A673 (cell line): ENCODE measurements at regions not wholly inside any gene's neighbourhood (a gene's known extent, or its start where the extent isn't known, plus 50 kb on each side); places are given as distances from the start of the nearest gene placed in this dataset.
"Not testable (repeated sequence)": the region's sequence is repeated elsewhere in the genome, so short reads cannot be mapped to it uniquely, and the experiment has no call there.

ENCODE experiments used
- BruUV-seq: library from RNA; stranded (reverse); fragments of 400-500 nt; replicated peaks from 2 replicates; lab custom pipeline; 2021; lab: Mats Ljungman, UMichigan
- CTCF ChIA-PET: fragments of 300-600 bp; sonication (Branson Sonifier 250); formaldehyde crosslinking; loops from one replicate; lab custom pipeline; 2022; ENCODE audit warnings: antibody characterized with exemption; lab: Charles Lee
- POLR2A ChIA-PET: fragments of 300-600 bp; sonication (Branson Sonifier 250); formaldehyde crosslinking; loops from one replicate; lab custom pipeline; 2022; ENCODE audit warnings: antibody characterized with exemption; ENCODE audit not compliant: low non-redundant PET; lab: Charles Lee
- DNase-seq: peaks from one replicate; pipeline ENCODE4 v3.0.0-alpha.2; 2015; ENCODE audit warnings: low spot score
- H3K27ac ChIP-seq: fragments of 200-600 bp; sonication (generic); 2 replicates; pipeline ENCODE4 v1.5.1; 2016; ENCODE audit warnings: mixed run types, low read depth, mild to moderate bottlenecking, mixed read lengths, antibody characterized with exemption, low read length; ENCODE audit not compliant: poor library complexity, severe bottlenecking
- H3K27me3 ChIP-seq: fragments of 200-600 bp; sonication (generic); replicated peaks from 2 replicates; pipeline ENCODE4 v1.6.1; 2017; ENCODE audit warnings: mixed run types, low read depth, mild to moderate bottlenecking, mixed read lengths, antibody characterized with exemption, low read length; ENCODE audit not compliant: insufficient read depth, poor library complexity
- H3K36me3 ChIP-seq: fragments of 200-600 bp; sonication (generic); 2 replicates; pipeline ENCODE4 v1.6.1; 2016; ENCODE audit warnings: mixed run types, mild to moderate bottlenecking, mixed read lengths, antibody characterized with exemption, low read length; ENCODE audit not compliant: insufficient read depth, poor library complexity, severe bottlenecking
- H3K4me1 ChIP-seq: fragments of 200-600 bp; sonication (generic); 2 replicates; pipeline ENCODE4 v1.6.1; 2017; ENCODE audit warnings: mixed run types, mild to moderate bottlenecking, mixed read lengths, antibody characterized with exemption, low read length; ENCODE audit not compliant: insufficient read depth, poor library complexity, severe bottlenecking
- H3K4me3 ChIP-seq: fragments of 200-600 bp; sonication (generic); 2 replicates; pipeline ENCODE4 v1.5.1; 2016; ENCODE audit warnings: low read depth, mixed run types, mild to moderate bottlenecking, mixed read lengths, low read length; ENCODE audit not compliant: poor library complexity, severe bottlenecking
- H3K9me3 ChIP-seq: fragments of 200-600 bp; sonication (generic); 2 replicates; pipeline ENCODE4 v1.6.1; 2016; ENCODE audit warnings: mixed run types, low read depth, mild to moderate bottlenecking, mixed read lengths, antibody characterized with exemption, low read length; ENCODE audit not compliant: poor library complexity, severe bottlenecking
- CTCF ChIP-seq: fragments of 300-800, 200-600 bp; sonication (generic); conservative IDR thresholded peaks from 2 replicates; pipeline ENCODE4 v1.5.1; 2017; ENCODE audit warnings: low read depth, mild to moderate bottlenecking, antibody characterized with exemption, low read length, moderate library complexity, mixed read lengths
- EZH2 ChIP-seq: fragments of 200-600 bp; sonication (generic); IDR thresholded peaks from 2 replicates; pipeline ENCODE4 v1.6.1; 2017; ENCODE audit warnings: borderline replicate concordance, low read depth, mild to moderate bottlenecking, mixed read lengths, antibody characterized with exemption, low read length; ENCODE audit not compliant: poor library complexity, severe bottlenecking
- intact Hi-C: fragments of 100-400 bp; cut with micrococcal nuclease; formaldehyde crosslinking; loops from one replicate; pipeline ENCODE4 v1.10.0; 2022; ENCODE audit not compliant: unreplicated experiment

GRCh38 chr6:71229477-71229876 lies 59.1 kb upstream of the OGFRL1 start:
- Histone ChIP-seq H3K4me3 (no peak overlapping the region), H3K4me1 (no peaks in the 10 kb centered on the region), H3K9me3 (no peaks in the 10 kb centered on the region), H3K27ac (no peak overlapping the region), H3K27me3 (no peaks in the 10 kb centered on the region), H3K36me3 (no peaks in the 10 kb centered on the region)
- intact Hi-C loops = no loop called here
- ChIA-PET POLR2A (no interaction called here), CTCF (no interaction called here)
- DNase-seq = no peak
- no peak for TF ChIP-seq CTCF
- TF ChIP-seq EZH2 = no peak
- no TSS peak for BruUV-seq

- H3K4me1 ChIP-seq, H3K36me3 ChIP-seq, H3K4me3 ChIP-seq, BruUV-seq, H3K27me3 ChIP-seq, DNase-seq, intact Hi-C loops, H3K9me3 ChIP-seq, CTCF ChIA-PET, POLR2A ChIA-PET, H3K27ac ChIP-seq: not testable (repeated sequence)
Observed at GRCh38 chr6:71232890-71233289, 55.7 kb upstream of the OGFRL1 start.

GRCh38 chr6:71236926-71237434 lies 51.6 kb upstream of the OGFRL1 start:
- ChIA-PET POLR2A (no interaction called here), CTCF (no interaction called here)
- H3K9me3 ChIP-seq = no peaks in the 10 kb centered on the region
- no peaks in the 10 kb centered on the region for H3K36me3 ChIP-seq
- DNase-seq = no peak
- intact Hi-C loops = no loop called here
- H3K27ac ChIP-seq = no peak overlapping the region
- TF ChIP-seq EZH2 = no peak
- no peak for TF ChIP-seq CTCF
- H3K4me1 ChIP-seq = no peaks in the 10 kb centered on the region
- no TSS peak for BruUV-seq
- no peaks in the 10 kb centered on the region for H3K27me3 ChIP-seq
- H3K4me3 ChIP-seq = no peak overlapping the region

GRCh38 chr6:71238351-71238750 lies 50.3 kb upstream of the OGFRL1 start:
- CTCF ChIA-PET = no interaction called here
- intact Hi-C loops = no loop called here
- POLR2A ChIA-PET = no interaction called here
- no peaks in the 10 kb centered on the region for H3K4me1 ChIP-seq
- no peak overlapping the region for H3K27ac ChIP-seq
- no peaks in the 10 kb centered on the region for H3K36me3 ChIP-seq
- no peak for TF ChIP-seq CTCF
- TF ChIP-seq EZH2 = no peak
- H3K9me3 ChIP-seq = no peaks in the 10 kb centered on the region
- no peaks in the 10 kb centered on the region for H3K27me3 ChIP-seq
- no TSS peak for BruUV-seq
- no peak for DNase-seq
- no peak overlapping the region for H3K4me3 ChIP-seq
